GM19467 (cell line): ENCODE measurements at regions not wholly inside any gene's neighbourhood (a gene's known extent, or its start where the extent isn't known, plus 50 kb on each side); places are given as distances from the start of the nearest gene placed in this dataset.

Source experiments
- ATAC-seq: cut with Tn5 transposase; IDR thresholded peaks from one replicate; pipeline ENCODE4 v1.9.1; 2021; ENCODE audit warnings: mild to moderate bottlenecking, moderate library complexity; ENCODE audit not compliant: unreplicated experiment

DNA sequence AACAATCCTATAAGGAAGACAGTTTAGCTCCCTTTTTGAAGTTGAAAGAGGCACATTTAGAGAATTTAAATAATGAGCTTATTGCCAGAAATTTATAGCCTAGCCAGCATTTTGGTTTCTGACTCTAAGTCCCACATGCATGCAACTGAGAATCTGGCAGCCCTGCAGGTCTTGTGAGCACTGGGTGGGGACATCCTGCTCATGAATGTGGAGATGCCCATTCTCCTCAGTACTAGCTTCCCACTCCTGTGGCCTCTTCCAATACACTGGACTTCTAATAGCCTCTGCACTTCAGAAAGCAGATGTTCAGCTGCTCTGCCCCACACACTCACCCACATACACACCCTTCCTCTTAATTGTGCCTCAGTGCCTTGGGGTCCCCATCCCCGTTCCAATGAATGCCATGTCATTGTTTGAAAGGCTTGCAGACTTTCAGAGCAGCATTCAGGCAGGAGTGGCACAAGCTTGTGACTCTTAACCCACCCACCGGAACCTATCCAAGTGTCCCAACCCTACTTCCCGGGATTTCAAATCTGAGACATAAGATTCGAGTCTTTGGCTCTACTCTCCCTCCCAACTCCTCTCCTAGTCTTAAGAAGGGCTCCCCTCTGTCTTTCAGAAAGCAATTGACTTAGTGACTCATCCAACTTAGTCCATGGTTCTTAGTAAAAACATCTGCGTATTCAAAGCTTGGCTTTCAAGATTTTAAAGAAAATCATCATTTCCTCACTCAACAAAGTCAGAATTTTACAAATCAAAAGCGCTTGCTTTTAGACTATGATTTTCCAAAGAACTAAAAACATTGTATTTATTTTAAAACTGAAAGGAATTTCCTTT is 80.0 kb upstream of the FREM2 start:
- no peak for ATAC-seq

DNA sequence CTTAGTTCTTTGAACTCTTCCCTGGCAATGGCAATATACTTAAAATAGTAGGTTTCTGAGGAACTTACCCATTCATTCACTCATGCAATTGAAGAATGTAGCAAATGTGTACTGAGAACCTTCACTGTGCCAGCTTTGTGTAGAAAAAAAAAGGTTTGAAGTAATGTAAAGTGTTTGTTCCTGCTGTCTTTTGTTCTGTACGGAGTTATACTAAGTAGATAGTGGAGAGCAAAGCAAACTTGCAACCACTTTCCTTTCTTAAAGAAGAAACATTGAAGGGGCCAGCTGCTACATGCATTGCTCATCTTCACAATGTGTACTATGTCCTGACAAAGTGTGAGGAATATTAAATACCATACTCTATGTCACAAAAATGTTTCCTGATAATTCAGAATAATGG is 68.9 kb upstream of the FREM2 start:
- no peak for ATAC-seq

DNA sequence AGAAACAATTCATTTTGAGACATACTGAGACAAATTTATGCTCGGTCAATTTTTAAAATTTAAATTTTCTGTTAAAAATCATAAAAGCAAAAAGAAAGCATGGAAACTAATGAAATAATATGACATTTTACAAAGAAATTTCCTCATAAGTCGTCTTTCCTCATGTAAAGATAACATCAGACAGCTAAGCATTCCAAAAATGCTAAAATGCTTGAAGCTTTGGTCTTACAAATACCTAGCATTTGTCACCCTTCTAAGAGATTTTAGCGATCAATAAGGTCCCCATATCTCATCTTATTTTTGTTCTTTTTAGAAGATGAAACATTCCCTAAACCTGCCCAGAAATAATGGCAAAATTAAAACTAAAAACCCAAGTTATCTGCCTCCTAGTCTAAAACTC is 68.5 kb upstream of the FREM2 start:
- ATAC-seq, result no peak

DNA sequence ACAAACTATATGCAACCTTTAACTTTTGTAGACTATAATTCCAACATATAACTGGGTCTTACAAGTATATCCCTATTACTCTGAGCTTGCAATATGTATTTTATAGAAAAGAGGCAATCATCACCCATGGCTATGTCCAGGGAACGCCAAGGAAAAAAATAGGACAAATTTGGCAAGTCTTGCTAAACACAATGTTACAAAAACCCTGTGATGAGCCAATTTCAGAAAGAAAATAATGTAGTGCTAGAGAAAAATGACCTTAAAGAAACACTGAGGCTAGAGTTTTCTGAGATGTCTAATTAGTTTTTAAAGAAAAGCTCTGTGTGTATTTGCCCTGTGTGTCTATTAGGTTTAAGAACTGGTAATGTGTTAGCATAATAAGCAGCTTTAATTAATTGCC is 68.0 kb upstream of the FREM2 start:
- ATAC-seq, result no peak

DNA sequence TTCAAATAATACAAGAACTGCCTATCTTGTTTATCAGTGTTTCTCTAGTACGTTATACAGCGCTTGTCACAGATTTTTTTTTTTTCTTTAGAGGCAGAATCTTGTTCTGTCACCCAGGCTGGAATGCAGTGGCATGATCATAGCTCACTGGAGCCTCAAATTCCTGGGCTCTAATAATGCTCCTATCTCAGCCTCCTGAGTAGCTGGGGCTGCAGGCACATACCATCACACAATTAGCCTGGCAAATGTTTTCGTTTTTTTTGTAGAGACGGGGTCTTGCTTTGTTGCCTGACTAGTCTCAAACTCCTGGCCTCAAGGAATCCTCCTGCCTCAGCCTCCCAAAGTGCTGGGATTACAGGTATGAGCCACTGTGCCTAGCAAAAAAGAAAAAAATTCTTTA is 66.0 kb upstream of the FREM2 start:
- no peak for ATAC-seq

DNA sequence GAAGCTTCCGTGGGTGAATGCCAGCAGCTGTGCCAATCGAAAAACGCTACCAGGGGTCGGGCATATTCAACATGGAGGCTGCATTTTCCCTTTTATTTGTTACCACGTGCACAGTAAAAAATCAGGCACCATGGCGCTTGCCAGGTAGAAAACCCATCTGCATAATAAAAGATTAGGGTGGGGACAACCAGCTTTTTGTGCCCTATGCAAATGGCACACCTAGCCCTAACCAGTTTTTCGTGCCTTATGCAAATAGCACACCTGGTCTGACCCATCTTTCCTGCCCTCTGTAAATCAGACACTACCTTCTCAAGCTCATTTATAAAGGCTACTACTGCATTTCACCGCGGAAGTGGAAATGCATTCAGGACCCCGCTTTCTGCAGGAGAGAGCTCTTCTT is 62.1 kb upstream of the FREM2 start:
- ATAC-seq, result no peak

DNA sequence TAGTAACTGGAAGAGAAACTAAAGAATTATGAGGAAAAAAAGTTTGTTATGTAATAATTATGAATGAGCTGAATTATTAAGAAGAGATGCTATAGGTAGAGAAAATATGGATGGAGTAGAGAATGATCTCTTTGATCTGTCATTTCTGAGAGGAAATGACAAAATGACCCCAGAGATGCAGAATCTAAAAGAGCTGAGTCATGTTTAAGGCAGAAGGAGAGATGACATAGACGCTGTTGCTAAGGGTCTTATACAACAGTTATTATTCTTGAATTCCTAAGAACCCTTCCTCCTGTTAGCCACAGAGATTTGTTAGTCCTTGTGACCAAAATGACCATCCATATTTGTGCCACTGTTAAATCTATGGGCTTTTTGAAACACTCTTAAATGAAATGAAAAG is 58.3 kb upstream of the FREM2 start:
- ATAC-seq, result no peak

DNA sequence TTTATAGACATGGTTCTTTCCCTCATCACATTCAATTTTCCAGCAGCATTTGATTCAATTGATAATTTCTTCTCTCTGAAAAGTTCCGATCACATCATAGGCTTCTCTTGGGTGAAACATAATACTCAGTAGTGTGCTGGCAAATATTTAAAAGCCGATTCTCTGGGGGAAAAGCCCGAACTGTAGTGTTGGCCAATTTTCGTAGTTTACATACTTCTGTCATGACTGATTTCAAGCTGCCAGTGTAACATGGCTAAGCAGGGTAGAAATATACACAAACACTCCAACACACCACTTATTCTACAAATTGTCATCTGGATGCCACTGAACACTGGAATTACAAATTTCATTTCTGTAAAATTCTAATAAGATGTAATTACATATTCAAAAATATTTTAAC is 56.1 kb upstream of the FREM2 start:
- ATAC-seq, result no peak

DNA sequence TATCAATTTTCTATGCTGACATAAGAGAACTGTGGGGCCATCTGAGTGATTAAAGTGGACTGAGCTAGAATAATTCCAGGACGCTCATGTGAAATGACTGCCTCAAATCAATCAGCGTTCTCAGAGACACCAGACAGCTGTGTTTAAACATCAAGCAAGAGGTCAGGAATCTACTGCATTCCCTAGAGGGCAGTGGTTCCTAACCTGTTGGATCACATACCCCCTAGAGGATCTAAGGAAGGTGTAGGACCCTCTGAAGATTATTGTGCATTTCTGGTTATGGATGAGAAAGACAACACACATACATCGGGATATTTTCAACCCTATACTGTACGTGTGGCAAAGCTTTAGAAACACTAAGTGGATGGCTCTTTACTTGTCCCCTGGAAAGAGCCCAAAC is 51.8 kb upstream of the FREM2 start:
- no peak for ATAC-seq

DNA sequence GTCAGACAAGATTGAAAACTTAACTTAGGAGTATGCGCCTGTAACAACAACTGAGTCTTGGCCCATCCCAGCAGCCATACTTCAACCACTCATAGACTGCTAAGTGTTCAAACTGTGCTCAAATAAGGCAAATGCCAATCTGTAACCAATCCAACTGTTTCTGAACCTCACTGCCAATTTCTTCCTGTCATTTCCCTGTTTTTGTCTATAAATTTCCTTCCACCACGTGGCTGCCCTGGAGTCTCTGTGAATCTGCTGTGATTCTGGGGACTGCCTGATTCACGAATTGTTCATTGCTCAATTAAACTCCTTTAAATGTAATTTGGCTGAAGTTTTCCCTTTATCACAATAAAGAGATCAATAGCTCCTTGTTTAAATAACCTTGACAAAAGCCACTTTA is 50.8 kb upstream of the FREM2 start:
- no peak for ATAC-seq

DNA sequence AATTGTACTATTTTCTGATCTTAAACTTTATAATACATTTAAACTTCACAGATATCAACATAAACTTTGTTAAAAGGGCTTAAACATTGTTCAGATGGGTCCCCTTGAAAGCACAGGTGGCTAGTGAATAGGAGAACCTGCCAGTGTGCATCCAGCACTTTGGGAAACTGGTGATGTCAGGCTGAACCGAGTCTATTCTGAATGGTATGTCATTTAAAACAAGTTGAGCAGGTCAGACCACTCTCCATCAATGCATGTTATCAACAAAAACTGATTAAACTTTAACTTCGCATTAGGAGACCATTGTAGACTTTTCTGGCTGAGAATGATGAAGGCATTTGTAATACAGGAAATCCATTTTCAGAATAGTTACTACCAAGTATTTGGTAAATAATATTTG is 50.1 kb upstream of the FREM2 start:
- no peak for ATAC-seq
